Testis (tissue), 2 donors: ENCODE measurements at regions not wholly inside any gene's neighbourhood (a gene's known extent, or its start where the extent isn't known, plus 50 kb on each side); places are given as distances from the start of the nearest gene placed in this dataset.

Experiments
- DNase-seq: peaks from one replicate; pipeline ENCODE4 v3.0.0-alpha.2; 2019
- H3K27ac ChIP-seq, 2 donors: fragments of 200-600 bp; sonication (generic); one replicate each; pipeline ENCODE4 v1.5.1; 2019
- H3K27me3 ChIP-seq: fragments of 200-600 bp; sonication (generic); one replicate; pipeline ENCODE4 v1.5.1; 2019
- H3K36me3 ChIP-seq: fragments of 200-600 bp; sonication (generic); one replicate; pipeline ENCODE4 v1.5.1; 2017; ENCODE audit warnings: low read depth; ENCODE audit errors: missing control alignments
- H3K4me1 ChIP-seq: fragments of 200-600 bp; sonication (generic); one replicate; pipeline ENCODE4 v1.5.1; 2019
- H3K4me3 ChIP-seq, 2 donors: fragments of 200-600 bp; sonication (generic); one replicate each; pipeline ENCODE4 v1.5.1; 2017 to 2019
- H3K9me3 ChIP-seq: fragments of 200-600 bp; sonication (generic); one replicate; pipeline ENCODE4 v1.5.1; 2017
- CTCF ChIP-seq, 3 experiments: fragments of 450-650 bp in 2 of 3; fragments of 200-600 bp in 1 of 3; sonication (generic) in 1 of 3; IDR thresholded peaks; one replicate each; pipeline ENCODE4 v1.5.1; 2016 to 2019; ENCODE audit warnings: antibody characterized with exemption in 3 of 3, mild to moderate bottlenecking in 2 of 3, moderate library complexity in 1 of 3
- POLR2A ChIP-seq: fragments of 450-650 bp; IDR thresholded peaks from one replicate; pipeline ENCODE4 v1.6.1; 2017; ENCODE audit warnings: antibody characterized with exemption, mild to moderate bottlenecking, moderate library complexity
- WGBS, 2 donors: methylation state at CpG; one replicate each; pipeline ENCODE4 v1.1.5; 2018; 5-methylcytosine and 5-hydroxymethylcytosine counted together
- intact Hi-C: fragments of 100-400 bp; cut with DNase I; formaldehyde crosslinking; loops from one replicate; pipeline ENCODE4 v1.15.1; 2023; ENCODE audit warnings: low total_unique reads

DNA sequence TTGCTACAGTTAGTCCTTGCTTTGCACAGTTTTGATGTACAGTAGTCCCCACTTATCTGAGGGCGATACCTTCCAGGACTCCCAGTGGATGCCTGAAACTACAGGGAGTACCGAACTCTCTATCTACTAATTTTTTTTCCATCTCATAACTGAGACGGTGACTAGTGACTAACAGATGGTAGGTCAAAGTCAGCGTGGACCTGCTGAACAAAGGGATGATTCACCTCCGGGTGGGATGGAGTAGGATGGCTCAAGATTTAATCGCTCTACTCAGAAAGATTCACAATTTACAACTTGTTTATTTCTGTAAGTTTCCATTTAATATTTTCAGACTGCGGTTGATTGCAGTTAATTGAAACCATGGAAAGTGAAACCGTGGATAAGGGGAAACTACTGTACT lies 655.8 kb downstream of the ZNF674 start:
- H3K4me1 ChIP-seq: no peaks in the 10 kb centered on the region
- H3K36me3 ChIP-seq: no peaks in the 10 kb centered on the region
- DNase-seq: no peak
- H3K27me3 ChIP-seq: no peaks in the 10 kb centered on the region
- no peak overlapping the region for H3K27ac ChIP-seq
- intact Hi-C loops: no loop called here
- no peak overlapping the region for H3K4me3 ChIP-seq
- H3K9me3 ChIP-seq: no peaks in the 10 kb centered on the region
- TF ChIP-seq POLR2A (no peak), CTCF (IDR thresholded peaks at IDR 0.05) (no peak)
- WGBS, 2 donors: 83 to 91% methylated on average over 8 of the region's 8 CpGs

DNA sequence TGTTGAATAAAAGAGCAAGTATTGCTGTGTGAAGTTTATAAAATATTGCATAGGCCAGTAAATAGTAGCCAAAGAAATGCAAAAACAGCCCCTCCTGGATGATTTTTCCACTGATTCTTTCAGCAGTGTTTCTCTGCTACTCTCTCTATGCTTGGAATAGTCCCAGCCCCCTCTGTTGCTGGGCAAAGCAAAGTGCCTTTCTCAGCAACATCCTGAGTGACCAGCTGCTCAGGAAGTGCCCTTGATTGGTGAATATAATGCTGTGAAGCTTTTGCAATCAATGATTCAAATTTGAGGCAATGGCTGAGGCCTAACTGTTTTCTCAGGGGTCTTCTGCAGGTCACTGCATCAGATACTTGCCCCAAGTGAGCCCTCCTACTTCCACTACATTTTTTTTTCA lies 656.7 kb downstream of the ZNF674 start:
- H3K36me3 ChIP-seq: no peaks in the 10 kb centered on the region
- H3K9me3 ChIP-seq: no peaks in the 10 kb centered on the region
- intact Hi-C loops: no loop called here
- no peak for DNase-seq
- H3K27me3 ChIP-seq: no peaks in the 10 kb centered on the region
- H3K4me3 ChIP-seq: no peak overlapping the region
- no peak for TF ChIP-seq POLR2A
- TF ChIP-seq CTCF (IDR thresholded peaks at IDR 0.05): no peak
- no peaks in the 10 kb centered on the region for H3K4me1 ChIP-seq
- H3K27ac ChIP-seq: no peak overlapping the region

DNA sequence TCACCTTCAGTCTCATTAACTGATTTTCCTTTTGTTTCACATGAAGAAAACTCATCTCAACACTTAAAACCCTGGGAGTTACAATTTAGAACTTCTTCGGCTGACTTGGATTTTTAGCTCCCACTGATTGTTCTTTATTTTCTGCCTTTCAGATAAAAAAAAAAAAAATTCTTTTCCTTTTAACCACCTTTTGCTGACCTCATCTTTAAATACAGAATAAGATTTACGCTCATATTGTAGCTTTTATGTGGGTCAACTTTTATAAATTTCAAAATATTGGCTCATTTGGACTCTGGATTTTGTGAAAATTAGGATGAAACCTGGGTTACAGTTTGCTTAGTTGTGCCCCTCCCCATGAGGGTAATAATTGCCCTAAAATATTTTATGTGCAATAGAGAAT lies 659.3 kb downstream of the ZNF674 start:
- intact Hi-C loops: no loop called here
- H3K27ac ChIP-seq: no peak overlapping the region
- WGBS, 2 donors: 83 to 100% methylated on average over 2 of the region's 2 CpGs
- no peaks in the 10 kb centered on the region for H3K9me3 ChIP-seq
- no peak for DNase-seq
- H3K4me1 ChIP-seq: no peaks in the 10 kb centered on the region
- H3K27me3 ChIP-seq: no peaks in the 10 kb centered on the region
- TF ChIP-seq POLR2A (no peak), CTCF (IDR thresholded peaks at IDR 0.05) (no peak)
- no peak overlapping the region for H3K4me3 ChIP-seq
- no peaks in the 10 kb centered on the region for H3K36me3 ChIP-seq

DNA sequence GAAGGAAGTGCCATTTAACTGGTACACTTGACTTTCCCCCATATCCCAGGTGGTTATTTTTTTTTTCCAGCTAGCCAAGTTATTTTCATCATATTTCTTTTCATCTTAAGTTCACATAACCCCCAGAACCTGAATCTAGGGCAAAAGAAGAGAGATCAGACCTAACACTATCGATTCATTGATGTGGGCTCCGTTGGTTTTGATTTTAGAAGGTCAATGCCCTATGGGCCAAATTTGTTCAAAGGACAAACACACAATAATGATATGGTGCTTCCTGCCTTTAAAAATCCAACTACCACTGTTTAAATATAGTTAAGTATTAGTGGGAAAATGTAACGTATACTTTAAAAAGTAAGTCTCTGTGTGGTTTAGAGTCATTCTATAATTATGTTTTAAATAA lies 665.7 kb downstream of the ZNF674 start:
- intact Hi-C loops: no loop called here
- 81 to 94% methylated on average over 3 of the region's 3 CpGs for WGBS, 2 donors

More for the DNA sequence above, 665.7 kb downstream of the ZNF674 start:
- Histone ChIP-seq H3K9me3 (no peaks in the 10 kb centered on the region), H3K36me3 (no peaks in the 10 kb centered on the region), H3K27me3 (no peaks in the 10 kb centered on the region), H3K4me1 (no peaks in the 10 kb centered on the region), H3K4me3 (no peak overlapping the region), H3K27ac (no peak overlapping the region)
- TF ChIP-seq POLR2A (no peak), CTCF (IDR thresholded peaks at IDR 0.05) (no peak)
- no peak for DNase-seq
